ENCODE measurements at regions not wholly inside any gene's neighbourhood (a gene's known extent, or its start where the extent isn't known, plus 50 kb on each side); places are given as distances from the start of the nearest gene placed in this dataset.

GRCh38 chr2:238518821-238519186 lies 92.1 kb downstream of the ASB1 start:
- Histone ChIP-seq H3K27ac (replicated peaks in 1 of 4) (no peak overlapping the region), H3K9me3 (peaks cover 0 to 30% (median 18%) of the 10 kb centered on the region in 4 donors), H3K4me3 (no peak overlapping the region), H3K4me1 (peaks cover 0 to 11% (median 10%) of the 10 kb centered on the region in 4 donors), H3K27me3 (no peaks in the 10 kb centered on the region), H3K36me3 (no peaks in the 10 kb centered on the region)
- intact Hi-C loops (cut with DNase I) = no loop called here
- no peak for DNase-seq (ENCODE audit: extremely low spot score)
- 64% methylated on average over 5 of the region's 7 CpGs for WGBS
- TF ChIP-seq POLR2AphosphoS5 (IDR thresholded peaks at IDR 0.05) (no peak), POLR2A (IDR thresholded peaks at IDR 0.05; ENCODE audit: low read depth) (no peak), EP300 (IDR thresholded peaks at IDR 0.05) (no peak)
- TF ChIP-seq, protein P1, sequence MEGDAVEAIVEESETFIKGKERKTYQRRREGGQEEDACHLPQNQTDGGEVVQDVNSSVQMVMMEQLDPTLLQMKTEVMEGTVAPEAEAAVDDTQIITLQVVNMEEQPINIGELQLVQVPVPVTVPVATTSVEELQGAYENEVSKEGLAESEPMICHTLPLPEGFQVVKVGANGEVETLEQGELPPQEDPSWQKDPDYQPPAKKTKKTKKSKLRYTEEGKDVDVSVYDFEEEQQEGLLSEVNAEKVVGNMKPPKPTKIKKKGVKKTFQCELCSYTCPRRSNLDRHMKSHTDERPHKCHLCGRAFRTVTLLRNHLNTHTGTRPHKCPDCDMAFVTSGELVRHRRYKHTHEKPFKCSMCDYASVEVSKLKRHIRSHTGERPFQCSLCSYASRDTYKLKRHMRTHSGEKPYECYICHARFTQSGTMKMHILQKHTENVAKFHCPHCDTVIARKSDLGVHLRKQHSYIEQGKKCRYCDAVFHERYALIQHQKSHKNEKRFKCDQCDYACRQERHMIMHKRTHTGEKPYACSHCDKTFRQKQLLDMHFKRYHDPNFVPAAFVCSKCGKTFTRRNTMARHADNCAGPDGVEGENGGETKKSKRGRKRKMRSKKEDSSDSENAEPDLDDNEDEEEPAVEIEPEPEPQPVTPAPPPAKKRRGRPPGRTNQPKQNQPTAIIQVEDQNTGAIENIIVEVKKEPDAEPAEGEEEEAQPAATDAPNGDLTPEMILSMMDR (IDR thresholded peaks at IDR 0.05) = no peak

DNA sequence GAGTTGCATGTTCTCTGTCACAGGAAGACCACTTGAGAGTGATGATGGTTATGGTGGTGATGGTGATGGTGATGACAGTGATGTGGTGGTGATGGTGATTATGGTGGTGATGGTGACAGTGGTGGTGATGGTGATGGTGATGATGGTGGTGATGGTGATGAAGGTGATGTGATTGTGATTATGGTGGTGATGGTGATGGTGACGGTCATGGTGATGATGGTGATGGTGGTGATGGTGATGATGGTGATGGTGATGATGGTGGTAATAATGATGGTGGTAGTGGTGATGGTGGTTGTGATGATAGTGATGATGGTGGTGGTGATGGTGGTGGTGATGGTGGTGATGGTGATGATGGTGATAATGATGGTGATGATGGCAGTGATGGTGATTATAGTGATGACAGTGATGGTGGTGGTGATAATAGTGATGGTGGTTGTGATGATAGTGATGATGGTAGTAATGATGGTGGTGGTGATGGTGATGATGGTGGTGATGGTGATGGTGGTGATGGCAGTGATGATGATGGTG lies 93.7 kb downstream of the ASB1 start:
- no peak overlapping the region for H3K27ac ChIP-seq (replicated peaks in 1 of 4)
- no peak overlapping the region for H3K4me3 ChIP-seq
- TF ChIP-seq, protein P1 (IDR thresholded peaks at IDR 0.05) = no peak
- TF ChIP-seq POLR2AphosphoS5 (IDR thresholded peaks at IDR 0.05) (no peak), EP300 (IDR thresholded peaks at IDR 0.05) (no peak), POLR2A (IDR thresholded peaks at IDR 0.05; ENCODE audit: low read depth) (no peak)
- intact Hi-C loops (cut with DNase I) = loop anchor here (5.0 to 10.0 kb wide), 2 partner anchors 164 to 267 kb away; no protein-coding TSS in a partner anchor
- WGBS = 95% methylated on average over 1 of the region's 1 CpG
- no peak for DNase-seq (ENCODE audit: extremely low spot score)
- H3K9me3 ChIP-seq = peaks cover 0 to 30% (median 18%) of the 10 kb centered on the region in 4 donors
- peaks cover 0 to 16% (median 13%) of the 10 kb centered on the region in 4 donors for H3K4me1 ChIP-seq
- H3K36me3 ChIP-seq = no peaks in the 10 kb centered on the region
- H3K27me3 ChIP-seq = no peaks in the 10 kb centered on the region

- Histone ChIP-seq H3K4me1 (peaks cover 0 to 16% (median 13%) of the 10 kb centered on the region in 4 donors), H3K27ac (replicated peaks in 1 of 4) (no peak overlapping the region), H3K9me3 (peaks cover 0 to 27% (median 18%) of the 10 kb centered on the region in 4 donors), H3K4me3 (no peak overlapping the region), H3K27me3 (no peaks in the 10 kb centered on the region), H3K36me3 (no peaks in the 10 kb centered on the region)
- TF ChIP-seq POLR2AphosphoS5 (IDR thresholded peaks at IDR 0.05) = no peak
- TF ChIP-seq, protein P1 (IDR thresholded peaks at IDR 0.05) = no peak
- TF ChIP-seq EP300 (IDR thresholded peaks at IDR 0.05) = no peak
- TF ChIP-seq POLR2A (IDR thresholded peaks at IDR 0.05; ENCODE audit: low read depth) = no peak
- WGBS = 91% methylated on average over 2 of the region's 2 CpGs
- no peak for DNase-seq (ENCODE audit: extremely low spot score)
- intact Hi-C loops (cut with DNase I) = loop anchor here (5.0 to 10.0 kb wide), 2 partner anchors 164 to 266 kb away; no protein-coding TSS in a partner anchor
These were observed 94.3 kb downstream of the ASB1 start for GRCh38 chr2:238521002-238521401.

- no peak for TF ChIP-seq POLR2A (IDR thresholded peaks at IDR 0.05; ENCODE audit: low read depth)
- Histone ChIP-seq H3K36me3 (no peaks in the 10 kb centered on the region), H3K27me3 (no peaks in the 10 kb centered on the region), H3K9me3 (peaks cover 0 to 18% (median 10%) of the 10 kb centered on the region in 4 donors), H3K4me1 (peaks cover 0 to 16% (median 13%) of the 10 kb centered on the region in 4 donors), H3K27ac (replicated peaks in 1 of 4) (no peak overlapping the region), H3K4me3 (no peak overlapping the region)
- WGBS = 94% methylated on average over 8 of the region's 8 CpGs
- DNase-seq (ENCODE audit: extremely low spot score) = no peak
- intact Hi-C loops (cut with DNase I) = loop anchor here (5.0 to 10.0 kb wide), 2 partner anchors 163 to 265 kb away; no protein-coding TSS in a partner anchor
These were observed 95.1 kb downstream of the ASB1 start for GRCh38 chr2:238521870-238522269.

- intact Hi-C loops (cut with DNase I) = loop anchor here (5.0 to 10.0 kb wide), 2 partner anchors 161 to 264 kb away; no protein-coding TSS in a partner anchor
- Histone ChIP-seq H3K9me3 (peaks cover 0 to 3% (median under 1%) of the 10 kb centered on the region in 4 donors), H3K36me3 (no peaks in the 10 kb centered on the region), H3K4me1 (peaks cover 0 to 16% (median 13%) of the 10 kb centered on the region in 4 donors), H3K4me3 (peak overlapping the region in 1 of 4 donors; percentile 5), H3K27me3 (no peaks in the 10 kb centered on the region), H3K27ac (replicated peaks in 1 of 4) (peak overlapping the region; percentile 44 to 69 (median 58))
- 56% methylated on average over 27 of the region's 40 CpGs for WGBS
- DNase-seq (ENCODE audit: extremely low spot score) = no peak
- TF ChIP-seq EP300 (IDR thresholded peaks at IDR 0.05) = no peak
- peak; percentile 44 to 59 for TF ChIP-seq POLR2AphosphoS5 (IDR thresholded peaks at IDR 0.05)
- TF ChIP-seq POLR2A (IDR thresholded peaks at IDR 0.05; ENCODE audit: low read depth) = no peak
- TF ChIP-seq, protein P1 (IDR thresholded peaks at IDR 0.05) = peak; percentile 23 to 41 (median 38)
These were observed 96.7 kb downstream of the ASB1 start for GRCh38 chr2:238523158-238524110.

All from esophagus muscularis mucosa (tissue), 4 donors.